22Rv1 (cell line): ENCODE measurements at regions not wholly inside any gene's neighbourhood (a gene's known extent, or its start where the extent isn't known, plus 50 kb on each side); places are given as distances from the start of the nearest gene placed in this dataset.

ENCODE experiments used
- H3K27ac ChIP-seq: fragments of 450-650 bp; 2 replicates; pipeline ENCODE4 v1.5.1; 2017
- CTCF ChIP-seq: fragments of 450-650 bp; IDR thresholded peaks from 2 replicates; pipeline ENCODE4 v1.5.1; 2017; ENCODE audit warnings: mild to moderate bottlenecking
- ZFX ChIP-seq: fragments of 450-650 bp; IDR thresholded peaks from 2 replicates; pipeline ENCODE4 v1.6.1; 2017; ENCODE audit warnings: antibody characterized with exemption, borderline replicate concordance

DNA sequence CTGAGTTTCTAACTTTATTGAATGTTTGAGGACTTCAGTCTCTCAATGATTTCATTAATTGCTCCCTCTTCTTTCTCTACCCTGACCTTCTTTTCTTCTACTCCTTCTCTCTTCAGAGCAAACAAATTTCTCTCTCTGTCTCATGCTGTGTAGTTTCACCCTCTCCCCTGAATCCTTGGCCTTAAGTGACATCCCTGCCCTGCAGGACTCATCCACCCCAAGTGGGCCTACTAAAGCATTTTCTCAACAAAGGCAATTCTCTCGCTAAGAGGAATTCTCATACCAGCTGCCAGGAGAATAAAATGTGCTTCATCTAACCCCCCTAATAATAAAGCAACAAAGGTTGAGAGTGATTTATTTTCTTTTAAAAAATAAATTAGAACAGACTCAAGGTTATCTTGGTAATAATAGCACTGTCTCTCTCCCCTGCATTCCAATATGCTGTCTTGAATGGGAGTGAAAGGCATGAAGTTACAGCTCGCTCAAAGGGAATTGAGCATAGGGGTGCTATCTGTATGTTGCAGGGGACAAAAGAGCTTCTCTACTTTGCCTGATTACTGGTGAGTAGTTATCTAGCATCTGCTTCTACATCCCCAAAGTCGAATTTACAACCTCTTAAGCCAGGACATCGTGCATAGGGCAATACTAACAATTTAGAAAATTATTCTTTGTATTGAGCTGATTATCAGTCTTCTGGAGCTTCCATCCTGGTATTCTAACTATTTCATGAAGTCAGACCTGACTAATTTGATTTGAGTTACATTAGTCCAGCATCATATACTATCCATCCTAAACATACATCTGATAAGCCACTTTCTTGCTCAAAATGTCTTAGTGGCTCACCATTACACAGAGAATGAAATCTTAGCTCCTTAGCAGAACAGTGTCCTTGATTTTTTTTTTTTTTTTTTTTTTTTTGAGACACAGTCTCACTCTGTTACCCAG is 76.9 kb upstream of the DNAJC19 start:
- no peak overlapping the region for H3K27ac ChIP-seq
- TF ChIP-seq ZFX (no peak), CTCF (no peak)

GRCh38 chr3:181056136-181056732 is 66.7 kb upstream of the DNAJC19 start:
- H3K27ac ChIP-seq, result no peak overlapping the region
- TF ChIP-seq CTCF (no peak), ZFX (no peak)

GRCh38 chr3:181054538-181054937 is 65.0 kb upstream of the DNAJC19 start:
- H3K27ac ChIP-seq, result no peak overlapping the region
- TF ChIP-seq CTCF (no peak), ZFX (no peak)

GRCh38 chr3:181052256-181052655 is 62.7 kb upstream of the DNAJC19 start:
- TF ChIP-seq CTCF (no peak), ZFX (no peak)

DNA sequence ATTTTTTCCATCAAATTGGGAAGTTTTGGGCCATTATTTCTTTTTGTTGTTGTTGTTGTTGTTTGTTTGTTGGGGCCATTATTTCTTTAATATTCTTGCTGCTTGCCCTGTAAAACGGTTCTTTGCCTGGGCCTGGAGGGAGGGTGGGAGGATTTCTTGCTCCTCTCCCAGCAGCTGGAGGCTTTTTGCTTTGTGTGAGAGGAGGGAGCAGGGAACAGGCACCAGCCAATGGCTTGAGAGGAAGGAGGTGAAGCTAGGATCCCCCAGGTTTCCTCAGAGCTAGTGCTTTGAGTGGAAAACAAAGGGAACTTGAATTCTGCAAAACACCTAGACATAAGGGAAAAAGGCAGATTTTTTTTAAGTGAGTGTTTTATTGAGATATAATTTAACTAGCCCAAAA is 61.2 kb upstream of the DNAJC19 start:
- TF ChIP-seq ZFX (no peak), CTCF (no peak)
- H3K27ac ChIP-seq, result no peak overlapping the region

More at GRCh38 chr3:181052256-181052655, 62.7 kb upstream of the DNAJC19 start:
- H3K27ac ChIP-seq, result no peak overlapping the region

DNA sequence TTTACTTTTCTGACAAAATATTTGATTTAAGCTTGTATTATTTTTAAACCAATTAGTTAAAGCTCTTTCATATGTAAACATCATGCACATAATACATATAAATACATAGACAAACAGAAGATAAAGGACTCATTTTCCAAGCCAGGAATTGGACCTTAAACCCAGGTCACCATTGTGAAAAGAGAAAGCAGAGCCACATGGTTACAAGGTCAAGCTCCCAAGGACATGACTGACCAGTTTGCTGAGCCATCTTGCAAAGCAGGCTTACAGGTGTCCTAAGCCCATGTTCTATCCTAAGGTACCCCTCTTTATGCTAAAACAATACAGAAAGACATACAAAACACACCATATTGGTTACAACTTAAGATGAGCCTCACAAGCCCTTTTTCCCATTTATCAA is 50.5 kb upstream of the DNAJC19 start:
- no peak for TF ChIP-seq CTCF
- no peak for TF ChIP-seq ZFX
- H3K27ac ChIP-seq, result no peak overlapping the region
